Activated CD4-positive, CD25-positive, alpha-beta regulatory T cell (primary cell): ENCODE measurements at regions not wholly inside any gene's neighbourhood (a gene's known extent, or its start where the extent isn't known, plus 50 kb on each side); places are given as distances from the start of the nearest gene placed in this dataset.

ENCODE experiments used
- DNase-seq, 4 experiments: peaks; one replicate each; lab custom pipeline; 2025; lab: John Stamatoyannopoulos, UW

DNA sequence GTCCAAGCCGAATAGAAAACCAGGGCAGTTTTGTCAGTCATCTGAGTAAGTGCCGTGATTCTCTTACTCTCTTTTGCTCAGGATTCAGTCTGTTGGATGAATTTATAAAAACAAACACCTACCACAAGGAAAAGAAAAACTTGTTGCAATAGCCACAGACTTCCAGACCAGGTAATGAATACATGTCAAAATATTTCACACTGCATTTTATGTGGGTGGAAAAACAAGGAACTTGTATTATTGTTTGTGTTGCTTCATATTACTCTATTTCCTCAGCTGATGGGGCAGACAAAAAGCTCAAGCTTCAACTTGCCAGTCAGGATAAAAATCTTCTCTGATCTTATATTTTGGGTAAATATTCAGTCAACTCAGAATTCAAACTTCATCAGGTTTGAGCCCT is 1125.7 kb downstream of the NLGN4Y start:
- DNase-seq: no peak

DNA sequence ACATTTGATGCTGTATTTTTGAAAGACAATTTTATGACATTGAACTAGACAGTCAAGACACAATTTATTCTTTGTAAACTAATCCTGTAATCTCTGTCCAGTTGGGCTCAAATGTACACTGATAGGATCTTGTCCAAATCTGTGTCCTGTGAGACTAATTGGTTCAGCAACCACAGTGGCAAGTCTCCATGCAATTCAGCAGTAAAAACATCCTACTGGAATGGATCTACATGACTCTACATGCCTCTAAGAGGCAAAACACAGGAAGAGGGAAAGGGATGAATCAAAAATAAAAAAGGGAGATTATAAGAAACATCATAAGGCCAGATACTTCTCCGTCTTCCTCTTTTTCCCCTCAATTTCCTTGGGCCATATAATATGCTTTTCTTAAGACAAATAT is 1164.2 kb downstream of the NLGN4Y start:
- DNase-seq: no peak

DNA sequence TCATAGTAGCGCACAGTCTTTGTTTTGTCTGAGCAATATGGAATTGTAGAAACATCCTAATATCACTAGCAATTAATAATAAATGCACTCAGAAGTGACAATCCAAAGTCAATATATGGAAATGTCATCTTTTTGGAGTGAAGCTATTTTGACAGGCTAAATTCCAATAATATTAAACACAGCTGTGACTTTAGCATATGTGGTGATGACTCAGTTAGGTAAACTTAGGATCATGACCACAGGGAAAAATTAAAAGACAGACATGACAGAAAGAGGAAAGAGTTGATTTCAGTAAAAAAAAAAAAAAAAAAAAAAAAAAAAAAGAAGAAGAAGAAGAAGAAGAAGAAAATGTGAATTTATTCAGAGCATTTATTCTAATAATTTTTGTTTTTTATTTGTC is 1165.7 kb downstream of the NLGN4Y start:
- no peak for DNase-seq

DNA sequence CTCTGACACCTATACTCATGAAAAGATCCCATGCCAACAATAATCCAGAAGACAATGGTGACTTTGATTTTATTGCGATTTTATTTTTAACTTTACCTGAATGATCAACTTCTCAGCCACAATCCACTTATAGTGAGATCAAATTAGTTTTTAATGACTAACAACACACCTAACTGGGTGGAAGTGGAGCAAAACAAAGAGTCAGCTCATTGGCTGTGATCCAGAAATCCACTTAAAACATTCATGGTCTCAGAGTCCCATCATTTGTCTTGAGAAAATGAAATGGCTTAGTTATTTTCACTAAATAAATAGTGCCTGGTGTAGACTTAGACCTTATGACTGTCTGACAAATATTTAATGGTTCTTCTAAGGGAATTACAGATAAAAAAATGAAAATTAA is 1177.8 kb downstream of the NLGN4Y start:
- DNase-seq: no peak

- DNase-seq: no peak
Measured at GRCh38 chrY:15704906-15705305, 1180.6 kb downstream of the NLGN4Y start.

GRCh38 chrY:15749533-15750433 is 1225.5 kb downstream of the NLGN4Y start:
- no peak for DNase-seq

GRCh38 chrY:15751001-15751400 is 1226.7 kb downstream of the NLGN4Y start:
- no peak for DNase-seq

DNA sequence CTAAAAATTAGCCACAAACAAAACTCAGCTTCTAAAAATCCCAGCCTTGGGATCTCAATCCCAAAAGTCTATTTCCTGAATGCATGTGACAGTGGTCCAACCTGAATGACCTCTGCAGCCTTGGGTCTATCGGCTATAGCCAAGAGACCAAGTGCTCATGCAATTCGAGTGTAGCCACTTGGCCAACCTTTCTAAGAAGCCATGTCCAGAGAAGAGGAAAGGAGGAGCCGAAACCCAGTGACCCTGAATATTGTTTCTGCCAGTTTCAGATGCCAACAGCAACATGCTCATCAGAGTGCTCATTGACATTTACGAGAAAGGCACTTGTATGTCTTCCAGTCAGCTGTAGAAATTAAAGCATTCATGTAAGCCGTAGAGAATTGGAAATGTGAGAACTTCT is 1231.9 kb downstream of the NLGN4Y start:
- no peak for DNase-seq

DNA sequence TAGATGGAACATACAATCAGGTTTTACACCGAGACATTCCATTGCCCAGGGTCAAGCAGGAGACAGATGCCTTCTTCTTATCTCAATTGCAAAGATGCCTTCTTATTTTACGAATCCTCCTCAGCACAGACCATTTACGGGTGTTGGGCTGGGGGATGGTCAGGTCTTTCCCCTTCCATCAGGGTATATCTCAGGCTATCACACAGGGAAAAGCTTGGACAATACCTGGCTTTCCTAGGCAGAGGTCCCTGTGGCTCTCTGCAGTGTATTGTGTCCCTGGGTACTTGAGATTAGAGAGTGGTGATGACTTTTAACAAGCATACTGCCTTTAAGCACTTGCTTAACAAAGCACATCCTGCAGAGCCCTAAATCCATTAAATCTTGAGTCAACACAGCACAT is 1249.2 kb downstream of the NLGN4Y start:
- no peak for DNase-seq

- DNase-seq: no peak
Measured at GRCh38 chrY:15775880-15776279, 1251.6 kb downstream of the NLGN4Y start.

GRCh38 chrY:15779891-15780290 is 1255.6 kb downstream of the NLGN4Y start:
- no peak for DNase-seq

GRCh38 chrY:15800021-15800420 is 1275.7 kb downstream of the NLGN4Y start:
- no peak for DNase-seq

- DNase-seq: no peak
Measured at GRCh38 chrY:15805985-15806384, 1281.7 kb downstream of the NLGN4Y start.

- no peak for DNase-seq
Measured at GRCh38 chrY:15814241-15814640, 1289.9 kb downstream of the NLGN4Y start.
